H1 (cell line): ENCODE measurements at regions not wholly inside any gene's neighbourhood (a gene's known extent, or its start where the extent isn't known, plus 50 kb on each side); places are given as distances from the start of the nearest gene placed in this dataset.

Source experiments
- CTCF ChIA-PET: fragments of 300-600 bp; sonication (Branson Sonifier 250); formaldehyde crosslinking; loops from one replicate; lab custom pipeline; 2021; ENCODE audit not compliant: partially characterized antibody; lab: Charles Lee
- POLR2A ChIA-PET: fragments of 300-600 bp; sonication (Branson Sonifier 250); formaldehyde crosslinking; loops from one replicate; lab custom pipeline; 2021; ENCODE audit warnings: inconsistent platforms; ENCODE audit not compliant: partially characterized antibody; lab: Charles Lee
- DNase-seq, 2 experiments: peaks; one replicate each; pipeline versions ENCODE4 v3.0.0 to v3.0.0-alpha.2; 2010 to 2022; ENCODE audit warnings: low spot score in 2 of 2, low read depth in 1 of 2, mixed read lengths in 1 of 2
- FAIRE-seq: peaks from 2 replicates; lab custom pipeline; 2011; peaks lifted over from hg19 to GRCh38; lab: Jason Lieb, UNC
- H2AFZ ChIP-seq: 2 replicates; pipeline ENCODE4 v1.8.1; 2012; ENCODE audit warnings: low read length, inconsistent platforms
- H2AK5ac ChIP-seq: 2 replicates; pipeline ENCODE4 v1.6.1; 2013; ENCODE audit warnings: low read depth, low read length
- H2BK120ac ChIP-seq: replicated peaks from 2 replicates; pipeline ENCODE3; 2013; ENCODE audit warnings: low read depth, low read length, inconsistent platforms
- H2BK12ac ChIP-seq: 2 replicates; pipeline ENCODE4 v1.6.1; 2013; ENCODE audit warnings: low read depth, low read length
- H2BK15ac ChIP-seq: 2 replicates; pipeline ENCODE4 v1.6.1; 2013; ENCODE audit warnings: low read length
- H2BK20ac ChIP-seq: 2 replicates; pipeline ENCODE4 v1.6.1; 2013; ENCODE audit warnings: low read length
- H2BK5ac ChIP-seq: 2 replicates; pipeline ENCODE4 v1.6.1; 2013; ENCODE audit warnings: low read depth, low read length
- H3K14ac ChIP-seq: 2 replicates; pipeline ENCODE4 v1.6.1; 2013; ENCODE audit warnings: inconsistent platforms; ENCODE audit not compliant: insufficient read length
- H3K18ac ChIP-seq: 2 replicates; pipeline ENCODE4 v1.6.1; 2013; ENCODE audit warnings: low read length; ENCODE audit errors: extremely low read depth
- H3K23ac ChIP-seq: 2 replicates; pipeline ENCODE4 v1.6.1; 2013; ENCODE audit warnings: inconsistent platforms; ENCODE audit not compliant: insufficient read length
- H3K23me2 ChIP-seq: 2 replicates; pipeline ENCODE4 v1.6.1; 2013; ENCODE audit warnings: low read depth, low read length
- H3K27ac ChIP-seq: 2 replicates; pipeline ENCODE4 v1.6.1; 2011; ENCODE audit warnings: low read depth, low read length, inconsistent platforms
- H3K27me3 ChIP-seq, 4 experiments: replicated peaks in 1 of 4; 1 replicate in 1 of 4; 2 replicates in 3 of 4; pipeline versions ENCODE4 v1.6.1 to v1.8.1; 2011 to 2013; ENCODE audit warnings: low read length in 3 of 4, mild to moderate bottlenecking in 3 of 4, inconsistent platforms in 2 of 4, mixed read lengths in 2 of 4, moderate library complexity in 1 of 4; ENCODE audit not compliant: control insufficient read depth in 3 of 4, insufficient read depth in 3 of 4; ENCODE audit errors: extremely low read depth in 1 of 4
- H3K36me3 ChIP-seq, 4 experiments: 2 replicates each; pipeline versions ENCODE4 v1.6.1 to v1.8.1; 2011 to 2013; ENCODE audit warnings: mild to moderate bottlenecking in 4 of 4, low read length in 3 of 4, moderate library complexity in 2 of 4, control low read depth in 1 of 4, inconsistent platforms in 1 of 4; ENCODE audit not compliant: insufficient read depth in 4 of 4, control insufficient read depth in 2 of 4
- H3K4ac ChIP-seq: replicated peaks from 2 replicates; pipeline ENCODE3; 2013; ENCODE audit warnings: low read length, low read depth, mixed read lengths, inconsistent platforms; ENCODE audit not compliant: insufficient read length
- H3K4me1 ChIP-seq, 4 experiments: replicated peaks in 1 of 4; 1 replicate in 1 of 4; 2 replicates in 3 of 4; pipeline versions ENCODE4 v1.6.1 to v1.8.1; 2011 to 2013; ENCODE audit warnings: low read length in 3 of 4, inconsistent platforms in 2 of 4, mixed read lengths in 1 of 4; ENCODE audit not compliant: insufficient read depth in 4 of 4, control insufficient read depth in 3 of 4
- H3K4me2 ChIP-seq, 2 experiments: 2 replicates each; pipeline versions ENCODE4 v1.6.1 to v1.8.1; 2011 to 2013; ENCODE audit warnings: low read depth in 2 of 2, low read length in 2 of 2, control low read depth in 1 of 2, inconsistent platforms in 1 of 2, mild to moderate bottlenecking in 1 of 2; ENCODE audit not compliant: insufficient read depth in 1 of 2
- H3K4me3 ChIP-seq, 4 experiments: fragments of 200-600, 300-600 bp in 1 of 4; sonication (generic), shearing (Covaris generic), sonication (Bioruptor Twin) in 1 of 4; 2 replicates each; pipeline versions ENCODE4 v1.5.1 to v1.8.1; 2011 to 2016; ENCODE audit warnings: low read length in 4 of 4, low read depth in 3 of 4, control low read depth in 2 of 4, inconsistent platforms in 2 of 4, mild to moderate bottlenecking in 2 of 4, mixed read lengths in 1 of 4, moderate library complexity in 1 of 4; ENCODE audit not compliant: insufficient read depth in 2 of 4; ENCODE audit errors: extremely low read depth in 1 of 4
- H3K56ac ChIP-seq: replicated peaks from 2 replicates; pipeline ENCODE3; 2013; ENCODE audit warnings: low read depth, mild to moderate bottlenecking, mixed read lengths, low read length, inconsistent platforms; ENCODE audit not compliant: insufficient read length
- H3K79me1 ChIP-seq: 2 replicates; pipeline ENCODE4 v1.6.1; 2013; ENCODE audit warnings: low read depth, low read length, control low read depth
- H3K79me2 ChIP-seq, 2 experiments: 2 replicates each; pipeline versions ENCODE4 v1.6.1 to v1.8.1; 2012 to 2013; ENCODE audit warnings: low read length in 2 of 2, mild to moderate bottlenecking in 2 of 2, inconsistent platforms in 1 of 2; ENCODE audit not compliant: insufficient read depth in 2 of 2, control insufficient read depth in 1 of 2
- H3K9ac ChIP-seq, 4 experiments: replicated peaks in 1 of 4; 1 replicate in 1 of 4; 2 replicates in 3 of 4; pipeline versions ENCODE4 v1.6.1 to v1.8.1; 2011 to 2013; ENCODE audit warnings: low read depth in 3 of 4, low read length in 3 of 4, control low read depth in 2 of 4, mild to moderate bottlenecking in 2 of 4, moderate library complexity in 2 of 4, inconsistent platforms in 1 of 4; ENCODE audit errors: extremely low read depth in 1 of 4
- H3K9me3 ChIP-seq, 2 experiments: 2 replicates each; pipeline versions ENCODE4 v1.6.1 to v1.8.1; 2012 to 2013; ENCODE audit warnings: mild to moderate bottlenecking in 2 of 2, moderate library complexity in 2 of 2, control low read depth in 1 of 2, inconsistent platforms in 1 of 2, low read depth in 1 of 2, low read length in 1 of 2, mixed read lengths in 1 of 2; ENCODE audit not compliant: insufficient read depth in 2 of 2
- H4K20me1 ChIP-seq, 2 experiments: replicated peaks in 1 of 2; 2 replicates each; pipeline versions ENCODE3 to v1.8.1; 2011 to 2013; ENCODE audit warnings: inconsistent platforms in 2 of 2, low read length in 2 of 2, mild to moderate bottlenecking in 1 of 2; ENCODE audit not compliant: insufficient read depth in 2 of 2, control insufficient read depth in 1 of 2
- H4K5ac ChIP-seq: 2 replicates; pipeline ENCODE4 v1.6.1; 2013; ENCODE audit warnings: low read length, low read depth, mixed read lengths, inconsistent platforms; ENCODE audit not compliant: insufficient read length
- H4K8ac ChIP-seq: 2 replicates; pipeline ENCODE4 v1.8.0; 2013; ENCODE audit warnings: mild to moderate bottlenecking, moderate library complexity, low read length, inconsistent platforms; ENCODE audit not compliant: insufficient read depth; ENCODE audit errors: extremely low read depth
- H4K91ac ChIP-seq: replicated peaks from 2 replicates; pipeline ENCODE3; 2013; ENCODE audit warnings: low read length, mixed read lengths, inconsistent platforms; ENCODE audit not compliant: insufficient read length
- EGR1 ChIP-seq: IDR thresholded peaks from 2 replicates; pipeline ENCODE4 v1.6.1; 2011; ENCODE audit warnings: low read depth, low read length, borderline replicate concordance
- EZH2 ChIP-seq: fragments of 200-600 bp; sonication (generic); IDR thresholded peaks from 2 replicates; pipeline ENCODE4 v1.7.1; 2012; ENCODE audit warnings: low read depth, mild to moderate bottlenecking, moderate library complexity, low read length, inconsistent platforms; ENCODE audit not compliant: severe bottlenecking
- NANOG ChIP-seq: IDR thresholded peaks from 2 replicates; pipeline ENCODE4 v1.6.1; 2011; ENCODE audit warnings: low read length, low read depth, mild to moderate bottlenecking, inconsistent platforms; ENCODE audit not compliant: insufficient read depth, poor library complexity, severe bottlenecking
- RNF2 ChIP-seq: fragments of 200-900, 300-1000 bp; sonication (generic); IDR thresholded peaks from 2 replicates; pipeline ENCODE4 v1.7.1; 2016; ENCODE audit warnings: borderline replicate concordance, low read depth, mild to moderate bottlenecking, antibody characterized with exemption, low read length; ENCODE audit not compliant: poor library complexity, severe bottlenecking; ENCODE audit errors: missing control alignments
- RXRA ChIP-seq: IDR thresholded peaks from 2 replicates; pipeline ENCODE4 v1.6.1; 2011; ENCODE audit warnings: low read depth, mild to moderate bottlenecking, low read length, moderate library complexity; ENCODE audit not compliant: insufficient read depth
- SP4 ChIP-seq: IDR thresholded peaks from 2 replicates; pipeline ENCODE4 v1.6.1; 2012; ENCODE audit warnings: low read length, inconsistent platforms
- SUZ12 ChIP-seq: fragments of 200-600 bp; sonication (generic); IDR thresholded peaks from 2 replicates; pipeline ENCODE4 v1.6.1; 2012; ENCODE audit warnings: mild to moderate bottlenecking, inconsistent platforms, low read length, moderate library complexity, mixed read lengths
- TAF7 ChIP-seq: optimal IDR thresholded peaks from 2 replicates; pipeline ENCODE3; 2011; ENCODE audit warnings: low read depth, mild to moderate bottlenecking, inconsistent platforms, low read length, moderate library complexity, borderline replicate concordance
- TCF12 ChIP-seq: IDR thresholded peaks from 2 replicates; pipeline ENCODE4 v1.6.1; 2011; ENCODE audit warnings: low read depth, mild to moderate bottlenecking, low read length
- ZNF274 ChIP-seq: IDR thresholded peaks from 2 replicates; pipeline ENCODE4 v1.7.0; 2012; ENCODE audit warnings: low read length, borderline replicate concordance; ENCODE audit errors: extremely low read depth
- WGBS, 2 experiments: shearing (Covaris generic) in 1 of 2; methylation state at CpG; one replicate each; pipeline versions ENCODE4 v1.1.6 to v1.1.7; 2013 to 2015; ENCODE audit warnings: low lambda C conversion rate in 2 of 2, mixed read lengths in 2 of 2, inconsistent platforms in 1 of 2, low coverage in 1 of 2, missing lambda C conversion rate in 1 of 2; ENCODE audit not compliant: insufficient replicate concordance in 2 of 2, insufficient coverage in 1 of 2, insufficient read length in 1 of 2; ENCODE audit errors: extremely low coverage in 1 of 2, missing lambda C conversion rate in 1 of 2; 5-methylcytosine and 5-hydroxymethylcytosine counted together
- TF ChIP-seq, protein P1 (sequence below), 3 experiments: IDR thresholded peaks; 1 replicate in 2 of 3; 2 replicates in 1 of 3; pipeline versions ENCODE4 v1.5.1 to v1.6.1; 2011; ENCODE audit warnings: low read length in 3 of 3, mild to moderate bottlenecking in 3 of 3, inconsistent platforms in 2 of 3, low read depth in 1 of 3, moderate library complexity in 1 of 3; ENCODE audit not compliant: insufficient read depth in 1 of 3; ENCODE audit errors: control extremely low read depth in 1 of 3

DNA sequence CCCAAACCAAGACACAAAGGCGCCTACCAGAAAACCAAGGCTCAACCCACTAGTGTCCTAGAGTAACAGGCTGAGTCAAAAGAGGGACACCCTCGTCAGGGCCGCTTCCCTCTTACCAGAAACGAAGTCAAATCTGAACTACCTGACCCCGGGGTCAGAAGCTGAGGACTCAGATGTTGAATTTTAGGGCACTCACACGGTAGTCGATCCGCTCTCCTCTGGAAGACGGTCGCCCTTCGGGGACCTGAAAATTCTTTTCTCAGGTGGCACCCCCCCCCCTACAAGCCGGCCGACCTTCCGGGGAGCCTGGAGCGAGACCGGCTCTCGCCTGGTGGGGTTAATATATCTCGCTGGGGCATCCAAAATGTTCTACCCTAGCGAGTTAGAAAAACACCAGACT is 121.1 kb upstream of the KCNJ3 start:
- CTCF ChIA-PET, result no interaction called here

More for the DNA sequence above, 121.1 kb upstream of the KCNJ3 start:
- DNase-seq (no peak), FAIRE-seq (no peak)
- H2BK5ac ChIP-seq, result no peak overlapping the region
- H3K23me2 ChIP-seq, result no peaks in the 10 kb centered on the region
- no peak overlapping the region for H3K56ac ChIP-seq
- no peak overlapping the region for H3K4me2 ChIP-seq
- H2BK12ac ChIP-seq, result no peak overlapping the region
- H3K79me1 ChIP-seq, result no peaks in the 10 kb centered on the region
- H3K9me3 ChIP-seq, result no peaks in the 10 kb centered on the region
- TF ChIP-seq TAF7, result no peak
- no peak for TF ChIP-seq SP4
- no peak for TF ChIP-seq TCF12
- no peak for TF ChIP-seq SUZ12
- no peak for TF ChIP-seq EGR1
- no peak for TF ChIP-seq EZH2
- TF ChIP-seq, protein P1, sequence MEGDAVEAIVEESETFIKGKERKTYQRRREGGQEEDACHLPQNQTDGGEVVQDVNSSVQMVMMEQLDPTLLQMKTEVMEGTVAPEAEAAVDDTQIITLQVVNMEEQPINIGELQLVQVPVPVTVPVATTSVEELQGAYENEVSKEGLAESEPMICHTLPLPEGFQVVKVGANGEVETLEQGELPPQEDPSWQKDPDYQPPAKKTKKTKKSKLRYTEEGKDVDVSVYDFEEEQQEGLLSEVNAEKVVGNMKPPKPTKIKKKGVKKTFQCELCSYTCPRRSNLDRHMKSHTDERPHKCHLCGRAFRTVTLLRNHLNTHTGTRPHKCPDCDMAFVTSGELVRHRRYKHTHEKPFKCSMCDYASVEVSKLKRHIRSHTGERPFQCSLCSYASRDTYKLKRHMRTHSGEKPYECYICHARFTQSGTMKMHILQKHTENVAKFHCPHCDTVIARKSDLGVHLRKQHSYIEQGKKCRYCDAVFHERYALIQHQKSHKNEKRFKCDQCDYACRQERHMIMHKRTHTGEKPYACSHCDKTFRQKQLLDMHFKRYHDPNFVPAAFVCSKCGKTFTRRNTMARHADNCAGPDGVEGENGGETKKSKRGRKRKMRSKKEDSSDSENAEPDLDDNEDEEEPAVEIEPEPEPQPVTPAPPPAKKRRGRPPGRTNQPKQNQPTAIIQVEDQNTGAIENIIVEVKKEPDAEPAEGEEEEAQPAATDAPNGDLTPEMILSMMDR (IDR thresholded peaks at IDR 0.05; ENCODE audit: control extremely low read depth in 1 of 3, insufficient read depth in 1 of 3, low read depth in 1 of 3, low read length in 3 of 3), result no peak
- no peak for TF ChIP-seq NANOG
- no peak for TF ChIP-seq ZNF274
- no peak for TF ChIP-seq RXRA
- TF ChIP-seq RNF2, result no peak
- whole genome bisulfite sequencing, 2 experiments, result 92% methylated on average over 19 of the region's 19 CpGs; no CpG with 5 or more reads in 1 of the 2 experiments
- POLR2A ChIA-PET, result interaction anchor here (2.2 kb wide), 1 partner anchor 12 kb away, joined by 6 read pairs; no protein-coding TSS in a partner anchor
- H2AFZ ChIP-seq, result no peak overlapping the region
- H3K23ac ChIP-seq, result no peak overlapping the region
- H3K14ac ChIP-seq, result no peak overlapping the region
- H2AK5ac ChIP-seq, result no peak overlapping the region
- no peak overlapping the region for H2BK20ac ChIP-seq
- no peak overlapping the region for H2BK15ac ChIP-seq
- no peaks in the 10 kb centered on the region for H3K27me3 ChIP-seq
- H4K20me1 ChIP-seq, result no peaks in the 10 kb centered on the region
- H3K4me1 ChIP-seq, result peaks cover 0 to 6% (median 3%) of the 10 kb centered on the region in 4 experiments; a peak in 3 of 7 replicates
- no peak overlapping the region for H2BK120ac ChIP-seq
- no peak overlapping the region for H4K91ac ChIP-seq
- H3K9ac ChIP-seq, result no peak overlapping the region
- H3K4ac ChIP-seq, result no peak overlapping the region
- H3K18ac ChIP-seq, result no peak overlapping the region
- no peak overlapping the region for H3K27ac ChIP-seq
- no peaks in the 10 kb centered on the region for H3K36me3 ChIP-seq
- no peaks in the 10 kb centered on the region for H3K79me2 ChIP-seq
- H3K4me3 ChIP-seq, result no peak overlapping the region
- H4K5ac ChIP-seq, result no peak overlapping the region
- no peak overlapping the region for H4K8ac ChIP-seq
